ENCODE measurements at regions not wholly inside any gene's neighbourhood (a gene's known extent, or its start where the extent isn't known, plus 50 kb on each side); places are given as distances from the start of the nearest gene placed in this dataset.

- no peaks in the 10 kb centered on the region for H3K27me3 ChIP-seq (ENCODE audit: control insufficient read depth, low read length)
- H3K4me2 ChIP-seq (ENCODE audit: low read length): no peak overlapping the region
- no peaks in the 10 kb centered on the region for H4K20me1 ChIP-seq (ENCODE audit: control insufficient read depth, insufficient read depth, low read depth, low read length)
- H3K79me2 ChIP-seq (ENCODE audit: control insufficient read depth, low read length): no peaks in the 10 kb centered on the region
- no peak overlapping the region for H3K27ac ChIP-seq (ENCODE audit: low read depth, low read length)
- H3K9me3 ChIP-seq (ENCODE audit: control insufficient read depth, insufficient read depth, low read length): no peaks in the 10 kb centered on the region
- H3K9me2 ChIP-seq (replicated peaks; ENCODE audit: control insufficient read depth, low read length): no peaks in the 10 kb centered on the region
- TF ChIP-seq EZH2phosphoT487 (IDR thresholded peaks at IDR 0.05; ENCODE audit: borderline replicate concordance, low read length): no peak
- TF ChIP-seq, protein P1, sequence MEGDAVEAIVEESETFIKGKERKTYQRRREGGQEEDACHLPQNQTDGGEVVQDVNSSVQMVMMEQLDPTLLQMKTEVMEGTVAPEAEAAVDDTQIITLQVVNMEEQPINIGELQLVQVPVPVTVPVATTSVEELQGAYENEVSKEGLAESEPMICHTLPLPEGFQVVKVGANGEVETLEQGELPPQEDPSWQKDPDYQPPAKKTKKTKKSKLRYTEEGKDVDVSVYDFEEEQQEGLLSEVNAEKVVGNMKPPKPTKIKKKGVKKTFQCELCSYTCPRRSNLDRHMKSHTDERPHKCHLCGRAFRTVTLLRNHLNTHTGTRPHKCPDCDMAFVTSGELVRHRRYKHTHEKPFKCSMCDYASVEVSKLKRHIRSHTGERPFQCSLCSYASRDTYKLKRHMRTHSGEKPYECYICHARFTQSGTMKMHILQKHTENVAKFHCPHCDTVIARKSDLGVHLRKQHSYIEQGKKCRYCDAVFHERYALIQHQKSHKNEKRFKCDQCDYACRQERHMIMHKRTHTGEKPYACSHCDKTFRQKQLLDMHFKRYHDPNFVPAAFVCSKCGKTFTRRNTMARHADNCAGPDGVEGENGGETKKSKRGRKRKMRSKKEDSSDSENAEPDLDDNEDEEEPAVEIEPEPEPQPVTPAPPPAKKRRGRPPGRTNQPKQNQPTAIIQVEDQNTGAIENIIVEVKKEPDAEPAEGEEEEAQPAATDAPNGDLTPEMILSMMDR (IDR thresholded peaks at IDR 0.05; ENCODE audit: low read depth, low read length, poor library complexity, severe bottlenecking): no peak
- H3K4me3 ChIP-seq (ENCODE audit: low read length): no peak overlapping the region
- H3K4me1 ChIP-seq (ENCODE audit: control insufficient read depth, low read length): no peaks in the 10 kb centered on the region
- H3K36me3 ChIP-seq (ENCODE audit: control insufficient read depth, low read length): no peaks in the 10 kb centered on the region
- no peaks in the 10 kb centered on the region for H3F3A ChIP-seq (ENCODE audit: control insufficient read depth, insufficient read depth)
These were observed 1123.8 kb upstream of the KLHL29 start for GRCh38 chr2:22261165-22261564.

GRCh38 chr2:22270341-22270740 lies 1114.6 kb upstream of the KLHL29 start:
- H3F3A ChIP-seq (ENCODE audit: control insufficient read depth, insufficient read depth): no peaks in the 10 kb centered on the region
- no peaks in the 10 kb centered on the region for H3K36me3 ChIP-seq (ENCODE audit: control insufficient read depth, low read length)

DNA sequence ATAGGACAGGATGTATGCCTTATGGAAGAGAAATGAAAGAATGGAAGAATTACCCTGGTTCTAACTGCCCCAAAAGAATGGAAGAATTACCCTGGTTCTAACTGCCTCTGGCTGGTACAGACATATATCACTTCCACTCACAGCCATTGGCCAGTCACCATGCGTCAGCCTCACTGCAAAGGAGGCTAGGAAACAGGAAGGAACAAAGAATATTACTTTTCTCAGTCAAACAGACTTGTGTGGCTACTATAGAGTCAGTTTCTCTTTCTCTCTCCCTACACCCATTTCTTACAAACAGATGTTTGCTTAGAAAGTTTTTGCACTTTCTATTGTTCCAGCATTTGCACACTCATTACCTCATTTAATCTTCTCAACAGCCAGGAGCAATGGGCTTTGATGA lies 1111.1 kb upstream of the KLHL29 start:
- Histone ChIP-seq H4K20me1 (ENCODE audit: control insufficient read depth, insufficient read depth, low read depth, low read length) (no peaks in the 10 kb centered on the region), H3K27me3 (ENCODE audit: control insufficient read depth, low read length) (no peaks in the 10 kb centered on the region), H3K9me2 (replicated peaks; ENCODE audit: control insufficient read depth, low read length) (no peaks in the 10 kb centered on the region), H3K4me3 (ENCODE audit: low read length) (no peak overlapping the region), H3K4me1 (ENCODE audit: control insufficient read depth, low read length) (peaks cover 10% of the 10 kb centered on the region), H3K4me2 (ENCODE audit: low read length) (no peak overlapping the region), H3K27ac (ENCODE audit: low read depth, low read length) (no peak overlapping the region), H3F3A (ENCODE audit: control insufficient read depth, insufficient read depth) (no peaks in the 10 kb centered on the region), H3K36me3 (ENCODE audit: control insufficient read depth, low read length) (no peaks in the 10 kb centered on the region), H3K79me2 (ENCODE audit: control insufficient read depth, low read length) (no peaks in the 10 kb centered on the region), H3K9me3 (ENCODE audit: control insufficient read depth, insufficient read depth, low read length) (no peaks in the 10 kb centered on the region)
- no peak for TF ChIP-seq EZH2phosphoT487 (IDR thresholded peaks at IDR 0.05; ENCODE audit: borderline replicate concordance, low read length)
- TF ChIP-seq, protein P1 (IDR thresholded peaks at IDR 0.05; ENCODE audit: low read depth, low read length, poor library complexity, severe bottlenecking): no peak

More at GRCh38 chr2:22270341-22270740, 1114.6 kb upstream of the KLHL29 start:
- H3K27ac ChIP-seq (ENCODE audit: low read depth, low read length): no peak overlapping the region
- no peak for TF ChIP-seq EZH2phosphoT487 (IDR thresholded peaks at IDR 0.05; ENCODE audit: borderline replicate concordance, low read length)
- TF ChIP-seq, protein P1 (IDR thresholded peaks at IDR 0.05; ENCODE audit: low read depth, low read length, poor library complexity, severe bottlenecking): no peak
- H3K4me1 ChIP-seq (ENCODE audit: control insufficient read depth, low read length): no peaks in the 10 kb centered on the region
- H3K9me3 ChIP-seq (ENCODE audit: control insufficient read depth, insufficient read depth, low read length): no peaks in the 10 kb centered on the region
- H4K20me1 ChIP-seq (ENCODE audit: control insufficient read depth, insufficient read depth, low read depth, low read length): no peaks in the 10 kb centered on the region
- no peaks in the 10 kb centered on the region for H3K9me2 ChIP-seq (replicated peaks; ENCODE audit: control insufficient read depth, low read length)
- H3K27me3 ChIP-seq (ENCODE audit: control insufficient read depth, low read length): no peaks in the 10 kb centered on the region
- H3K4me3 ChIP-seq (ENCODE audit: low read length): no peak overlapping the region
- no peaks in the 10 kb centered on the region for H3K79me2 ChIP-seq (ENCODE audit: control insufficient read depth, low read length)
- no peak overlapping the region for H3K4me2 ChIP-seq (ENCODE audit: low read length)

DNA sequence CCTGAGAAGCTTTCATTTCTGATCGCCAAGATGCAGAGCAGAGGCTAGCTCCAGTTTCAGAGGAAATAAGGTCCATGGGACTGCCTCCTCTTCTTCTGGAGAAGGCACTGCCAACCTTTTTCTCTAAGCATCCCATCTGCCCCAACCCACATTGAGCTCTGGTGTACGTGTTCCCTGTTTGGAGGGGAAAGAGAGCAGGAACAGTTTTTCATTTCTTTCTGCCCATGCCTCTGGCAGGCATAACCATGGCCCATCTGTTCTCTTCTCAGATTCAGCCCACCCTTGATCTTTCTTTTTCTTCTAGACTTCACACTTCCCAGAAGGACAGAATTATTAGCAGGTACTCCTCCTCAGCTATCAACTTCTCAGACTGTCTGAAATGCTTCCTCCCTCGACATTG lies 1110.3 kb upstream of the KLHL29 start:
- no peaks in the 10 kb centered on the region for H3K79me2 ChIP-seq (ENCODE audit: control insufficient read depth, low read length)
- H3K36me3 ChIP-seq (ENCODE audit: control insufficient read depth, low read length): no peaks in the 10 kb centered on the region
- H3K9me3 ChIP-seq (ENCODE audit: control insufficient read depth, insufficient read depth, low read length): no peaks in the 10 kb centered on the region
- no peak overlapping the region for H3K27ac ChIP-seq (ENCODE audit: low read depth, low read length)
- H3K9me2 ChIP-seq (replicated peaks; ENCODE audit: control insufficient read depth, low read length): no peaks in the 10 kb centered on the region
- H3F3A ChIP-seq (ENCODE audit: control insufficient read depth, insufficient read depth): no peaks in the 10 kb centered on the region
- no peak overlapping the region for H3K4me2 ChIP-seq (ENCODE audit: low read length)
- no peak overlapping the region for H3K4me3 ChIP-seq (ENCODE audit: low read length)
- TF ChIP-seq, protein P1 (IDR thresholded peaks at IDR 0.05; ENCODE audit: low read depth, low read length, poor library complexity, severe bottlenecking): no peak
- TF ChIP-seq EZH2phosphoT487 (IDR thresholded peaks at IDR 0.05; ENCODE audit: borderline replicate concordance, low read length): no peak
- no peaks in the 10 kb centered on the region for H4K20me1 ChIP-seq (ENCODE audit: control insufficient read depth, insufficient read depth, low read depth, low read length)
- peaks cover 10% of the 10 kb centered on the region for H3K4me1 ChIP-seq (ENCODE audit: control insufficient read depth, low read length)
- no peaks in the 10 kb centered on the region for H3K27me3 ChIP-seq (ENCODE audit: control insufficient read depth, low read length)
